ENCODE measurements at regions not wholly inside any gene's neighbourhood (a gene's known extent, or its start where the extent isn't known, plus 50 kb on each side); places are given as distances from the start of the nearest gene placed in this dataset.

GRCh38 chr11:115769891-115770290 is 265.7 kb upstream of the CADM1 start:
- TF ChIP-seq CTCF (IDR thresholded peaks at IDR 0.05) = no peak
- no peak for TF ChIP-seq POLR2A (IDR thresholded peaks at IDR 0.05)
